GM10266 (cell line): ENCODE measurements at regions not wholly inside any gene's neighbourhood (a gene's known extent, or its start where the extent isn't known, plus 50 kb on each side); places are given as distances from the start of the nearest gene placed in this dataset.
"Not testable (repeated sequence)": the region's sequence is repeated elsewhere in the genome, so short reads cannot be mapped to it uniquely, and the experiment has no call there.

Experiments
- DNase-seq: peaks from one replicate; pipeline ENCODE4 v3.0.0; 2012; ENCODE audit errors: extremely low spot score
- TF ChIP-seq, protein P1 (sequence below): IDR thresholded peaks from 2 replicates; pipeline ENCODE4 v1.5.1; 2012; ENCODE audit warnings: mild to moderate bottlenecking, low read depth; ENCODE audit not compliant: control insufficient read depth, insufficient read depth; ENCODE audit errors: missing control alignments

DNA sequence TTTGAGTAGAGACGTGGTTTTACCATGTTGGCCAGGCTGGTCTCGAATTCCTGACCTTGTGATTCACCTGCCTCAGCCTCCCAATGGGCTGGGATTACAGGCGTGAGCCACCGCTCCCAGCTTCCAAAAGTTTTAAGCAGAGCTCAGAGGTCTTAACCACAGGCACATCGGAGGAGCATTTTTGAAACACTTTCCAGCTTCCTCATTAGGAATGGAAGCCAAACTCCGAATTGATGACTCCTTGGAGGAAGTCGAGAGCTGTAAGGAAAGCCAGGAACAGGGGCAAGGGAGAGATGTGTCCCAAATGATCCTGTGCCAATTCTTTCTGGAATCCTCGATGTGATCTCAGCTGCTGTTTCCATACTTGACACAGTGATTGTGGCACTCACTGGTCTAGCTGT, 56.2 kb upstream of the CCZ1B start:
- DNase-seq = not testable (repeated sequence)

DNA sequence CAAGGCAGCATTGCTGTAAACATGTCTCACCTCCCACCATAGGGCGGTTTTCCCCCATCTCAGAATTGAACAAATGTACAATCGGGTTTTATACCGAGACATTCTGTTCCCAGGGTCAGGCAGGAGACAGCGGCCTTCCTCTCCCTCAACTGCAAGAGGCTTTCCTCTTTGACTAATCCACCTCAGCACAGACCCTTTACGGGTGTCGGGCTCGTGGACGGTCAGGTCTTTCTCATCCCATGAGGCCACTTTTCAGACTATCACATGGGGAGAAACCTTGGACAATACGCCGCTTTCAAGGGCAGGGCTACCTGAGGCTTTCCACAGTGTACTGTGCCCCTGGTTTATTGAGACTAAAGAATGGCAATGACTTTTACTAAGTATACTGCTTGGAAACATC, 57.7 kb upstream of the CCZ1B start:
- DNase-seq = not testable (repeated sequence)

DNA sequence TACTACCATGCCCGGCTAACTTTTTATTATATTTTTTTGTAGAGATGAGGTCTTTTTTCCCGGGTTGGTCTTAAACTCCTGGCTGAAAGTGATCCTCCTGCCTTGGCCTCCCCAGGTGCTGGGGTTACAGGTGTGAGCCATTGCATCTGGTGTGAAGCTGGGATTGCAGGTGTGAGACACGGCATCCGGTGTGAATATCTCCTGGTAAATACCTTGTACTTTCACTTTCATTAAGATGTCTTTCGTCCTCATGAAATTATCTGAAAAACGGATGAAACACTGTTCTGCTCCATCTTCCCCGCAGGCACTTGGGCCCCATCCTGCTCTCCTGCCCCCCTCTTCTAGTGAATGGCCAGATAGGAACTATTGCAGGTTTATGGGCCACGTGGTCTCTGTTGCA, 60.1 kb upstream of the CCZ1B start:
- TF ChIP-seq, protein P1, sequence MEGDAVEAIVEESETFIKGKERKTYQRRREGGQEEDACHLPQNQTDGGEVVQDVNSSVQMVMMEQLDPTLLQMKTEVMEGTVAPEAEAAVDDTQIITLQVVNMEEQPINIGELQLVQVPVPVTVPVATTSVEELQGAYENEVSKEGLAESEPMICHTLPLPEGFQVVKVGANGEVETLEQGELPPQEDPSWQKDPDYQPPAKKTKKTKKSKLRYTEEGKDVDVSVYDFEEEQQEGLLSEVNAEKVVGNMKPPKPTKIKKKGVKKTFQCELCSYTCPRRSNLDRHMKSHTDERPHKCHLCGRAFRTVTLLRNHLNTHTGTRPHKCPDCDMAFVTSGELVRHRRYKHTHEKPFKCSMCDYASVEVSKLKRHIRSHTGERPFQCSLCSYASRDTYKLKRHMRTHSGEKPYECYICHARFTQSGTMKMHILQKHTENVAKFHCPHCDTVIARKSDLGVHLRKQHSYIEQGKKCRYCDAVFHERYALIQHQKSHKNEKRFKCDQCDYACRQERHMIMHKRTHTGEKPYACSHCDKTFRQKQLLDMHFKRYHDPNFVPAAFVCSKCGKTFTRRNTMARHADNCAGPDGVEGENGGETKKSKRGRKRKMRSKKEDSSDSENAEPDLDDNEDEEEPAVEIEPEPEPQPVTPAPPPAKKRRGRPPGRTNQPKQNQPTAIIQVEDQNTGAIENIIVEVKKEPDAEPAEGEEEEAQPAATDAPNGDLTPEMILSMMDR = no peak

DNA sequence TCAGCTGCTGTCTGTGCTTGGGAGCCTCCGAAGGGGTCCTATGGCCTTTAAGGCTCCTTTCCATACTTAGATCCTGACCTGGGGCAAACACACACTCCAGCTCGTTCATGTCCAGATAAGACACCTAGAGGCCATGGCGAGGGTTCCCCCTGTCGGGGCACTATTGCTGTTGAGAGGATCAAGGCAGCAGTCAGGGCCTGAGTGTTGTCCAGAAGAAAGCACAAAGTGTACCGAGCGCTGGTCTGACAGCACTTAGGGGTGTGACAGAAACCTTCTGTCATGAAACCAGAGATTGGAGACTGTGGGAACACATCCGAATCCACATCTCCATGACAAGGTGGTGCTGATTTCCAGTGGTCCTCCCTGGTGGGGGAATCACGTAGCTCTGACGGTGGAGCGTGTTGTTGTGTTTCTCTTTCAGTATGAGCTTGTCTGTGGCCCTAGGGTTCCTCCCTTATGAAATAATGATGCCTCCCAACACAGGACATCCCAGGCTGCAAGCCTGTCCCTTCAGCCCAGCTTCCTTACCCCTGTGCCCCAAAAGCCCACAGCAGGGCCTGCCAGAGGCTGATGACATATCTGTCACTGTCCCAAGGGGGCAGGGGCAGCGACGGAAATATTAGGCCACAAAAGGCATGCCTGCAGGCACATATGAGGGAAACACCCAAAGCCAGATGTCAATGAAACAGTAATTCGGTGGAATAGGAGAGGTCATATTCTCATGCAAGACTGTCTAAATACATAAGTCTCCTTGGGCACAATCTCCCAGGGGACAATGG, 62.4 kb upstream of the CCZ1B start:
- not testable (repeated sequence) for DNase-seq

More for the DNA sequence above, 60.1 kb upstream of the CCZ1B start:
- DNase-seq = no peak

DNA sequence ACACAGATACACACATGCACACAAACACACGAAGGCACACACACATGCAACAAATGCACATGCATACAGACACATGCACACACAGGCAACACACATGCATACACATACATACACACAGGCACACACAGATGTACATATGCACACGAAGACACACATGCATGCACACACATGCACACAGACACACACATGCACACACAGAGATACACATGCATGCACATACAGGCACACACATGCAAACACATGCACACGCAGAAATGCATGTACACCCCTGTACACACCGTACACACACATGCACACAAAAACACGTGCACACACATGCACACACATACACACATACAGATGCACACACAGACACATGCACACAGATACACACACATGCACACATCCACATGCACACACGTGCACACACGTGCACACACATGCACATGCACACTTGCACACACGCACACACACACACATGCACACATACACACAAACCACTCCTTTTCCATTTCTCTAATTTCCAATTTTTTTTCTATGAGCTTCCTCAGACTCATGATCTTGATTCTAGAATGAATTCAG, 63.3 kb upstream of the CCZ1B start:
- TF ChIP-seq, protein P1 = no peak

DNA sequence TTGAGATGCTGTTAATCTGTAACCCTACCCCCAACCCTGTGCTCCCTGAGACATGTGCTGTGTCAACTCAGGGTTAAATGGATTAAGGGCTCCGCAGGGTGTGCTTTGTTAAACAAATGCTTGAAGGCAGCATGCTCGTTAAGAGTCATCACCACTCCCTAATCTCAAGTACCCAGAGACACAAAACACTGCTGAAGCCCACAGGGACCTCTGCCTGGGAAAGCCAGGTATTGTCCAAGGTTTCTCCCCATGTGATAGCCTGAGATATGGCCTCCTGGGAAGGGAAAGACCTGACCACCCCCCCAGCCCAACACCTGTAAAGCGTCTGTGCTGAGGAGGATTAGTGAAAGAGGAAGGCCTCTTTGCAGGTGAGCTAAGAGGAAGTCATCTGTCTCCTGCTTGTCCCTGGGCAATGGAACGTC, 76.0 kb upstream of the CCZ1B start:
- not testable (repeated sequence) for DNase-seq

More for the DNA sequence above, 63.3 kb upstream of the CCZ1B start:
- no peak for DNase-seq

DNA sequence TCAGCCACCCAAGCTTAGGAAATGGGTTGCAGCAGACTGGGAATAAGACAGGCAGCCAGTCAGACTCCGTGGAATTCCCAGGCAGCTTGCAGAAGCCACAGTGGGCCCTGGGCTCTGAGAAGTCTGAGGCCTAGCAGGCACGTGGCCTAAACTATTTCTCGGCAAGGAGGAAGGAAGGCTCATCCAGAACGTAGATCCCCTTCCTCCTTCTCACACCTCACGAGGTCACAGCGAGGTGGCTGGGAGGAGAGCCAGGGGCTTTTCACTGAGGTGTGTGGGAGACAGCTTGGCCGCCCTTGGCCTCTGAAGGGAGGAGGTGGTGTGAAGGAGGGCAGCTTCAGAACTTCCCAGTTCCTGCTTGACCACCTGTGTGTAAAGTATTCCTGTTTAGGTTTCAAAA, 77.2 kb upstream of the CCZ1B start:
- DNase-seq = not testable (repeated sequence)

DNA sequence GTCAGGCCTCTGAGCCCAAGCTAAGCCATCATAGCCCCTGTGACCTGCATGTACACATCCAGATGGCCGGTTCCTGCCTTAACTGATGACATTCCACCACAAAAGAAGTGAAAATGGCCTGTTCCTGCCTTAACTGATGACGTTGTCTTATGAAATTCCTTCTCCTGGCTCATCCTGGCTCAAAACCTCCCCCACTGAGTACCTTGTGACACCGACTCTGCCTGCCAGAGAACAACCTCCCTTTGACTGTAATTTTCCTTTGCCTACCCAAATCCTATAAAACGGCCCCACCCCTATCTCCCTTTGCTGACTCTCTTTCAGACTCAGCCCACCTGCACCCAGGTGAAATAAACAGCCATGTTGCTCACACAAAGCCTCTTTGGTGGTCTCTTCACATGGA, 77.7 kb upstream of the CCZ1B start:
- DNase-seq = not testable (repeated sequence)

DNA sequence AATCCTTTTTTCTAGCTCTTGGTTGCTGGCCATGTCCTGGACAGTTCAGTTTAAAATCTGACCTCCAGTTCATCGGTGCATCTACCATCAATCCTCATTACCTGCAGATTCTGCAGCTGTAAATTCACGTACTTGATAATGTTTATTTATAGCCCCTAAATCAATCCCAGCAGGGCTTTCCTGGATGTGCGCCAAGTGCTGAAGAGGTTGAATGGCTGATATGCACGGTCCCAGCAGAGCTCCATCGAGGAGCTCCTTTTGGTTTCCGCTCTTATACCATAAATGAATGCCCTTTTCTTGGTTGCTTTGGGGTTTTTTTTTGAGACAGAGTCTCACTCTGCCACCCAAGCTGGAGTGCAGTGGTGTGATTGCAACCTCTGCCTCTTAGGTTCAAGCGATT, 91.2 kb upstream of the CCZ1B start:
- no peak for DNase-seq
- TF ChIP-seq, protein P1 = no peak

DNA sequence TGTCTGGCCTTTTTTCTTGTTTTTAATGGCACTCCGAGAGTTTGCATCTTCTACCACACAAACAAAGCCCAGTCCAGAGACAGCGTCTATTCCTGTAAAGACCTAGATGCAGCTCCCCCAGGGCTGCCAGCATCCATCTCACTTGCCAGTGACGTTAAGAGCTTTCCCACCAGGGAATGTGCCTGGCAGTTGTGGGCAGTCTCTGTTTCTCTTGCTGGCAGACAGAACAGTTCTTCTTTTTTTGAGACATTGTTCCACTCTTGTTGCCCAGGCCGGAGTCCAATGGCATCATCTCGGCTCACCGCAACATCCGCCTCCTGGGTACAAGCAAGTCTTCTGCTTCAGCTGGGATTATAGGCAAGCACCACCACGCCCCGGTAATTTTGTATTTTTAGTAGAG, 93.1 kb upstream of the CCZ1B start:
- not testable (repeated sequence) for DNase-seq

DNA sequence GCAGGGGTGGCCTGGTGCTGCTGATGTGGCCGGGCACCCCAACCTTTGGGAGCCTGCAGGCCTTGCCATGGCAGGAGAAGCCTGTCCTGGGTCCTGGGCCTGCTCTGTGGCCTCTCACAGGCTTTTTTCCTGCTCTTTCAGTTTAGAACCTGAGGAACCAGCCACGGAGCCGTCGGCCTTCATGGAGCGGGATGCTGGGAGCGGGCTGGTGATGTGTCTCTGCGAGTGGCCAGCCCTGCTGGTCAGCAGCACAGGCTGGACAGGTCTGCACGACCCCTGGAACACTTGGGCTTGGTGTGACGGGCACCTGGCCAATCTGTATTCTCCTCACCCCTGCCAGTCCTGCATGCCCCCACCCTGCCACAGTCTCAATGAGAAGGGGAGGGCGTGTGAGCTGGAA, 98.4 kb upstream of the CCZ1B start:
- not testable (repeated sequence) for DNase-seq

DNA sequence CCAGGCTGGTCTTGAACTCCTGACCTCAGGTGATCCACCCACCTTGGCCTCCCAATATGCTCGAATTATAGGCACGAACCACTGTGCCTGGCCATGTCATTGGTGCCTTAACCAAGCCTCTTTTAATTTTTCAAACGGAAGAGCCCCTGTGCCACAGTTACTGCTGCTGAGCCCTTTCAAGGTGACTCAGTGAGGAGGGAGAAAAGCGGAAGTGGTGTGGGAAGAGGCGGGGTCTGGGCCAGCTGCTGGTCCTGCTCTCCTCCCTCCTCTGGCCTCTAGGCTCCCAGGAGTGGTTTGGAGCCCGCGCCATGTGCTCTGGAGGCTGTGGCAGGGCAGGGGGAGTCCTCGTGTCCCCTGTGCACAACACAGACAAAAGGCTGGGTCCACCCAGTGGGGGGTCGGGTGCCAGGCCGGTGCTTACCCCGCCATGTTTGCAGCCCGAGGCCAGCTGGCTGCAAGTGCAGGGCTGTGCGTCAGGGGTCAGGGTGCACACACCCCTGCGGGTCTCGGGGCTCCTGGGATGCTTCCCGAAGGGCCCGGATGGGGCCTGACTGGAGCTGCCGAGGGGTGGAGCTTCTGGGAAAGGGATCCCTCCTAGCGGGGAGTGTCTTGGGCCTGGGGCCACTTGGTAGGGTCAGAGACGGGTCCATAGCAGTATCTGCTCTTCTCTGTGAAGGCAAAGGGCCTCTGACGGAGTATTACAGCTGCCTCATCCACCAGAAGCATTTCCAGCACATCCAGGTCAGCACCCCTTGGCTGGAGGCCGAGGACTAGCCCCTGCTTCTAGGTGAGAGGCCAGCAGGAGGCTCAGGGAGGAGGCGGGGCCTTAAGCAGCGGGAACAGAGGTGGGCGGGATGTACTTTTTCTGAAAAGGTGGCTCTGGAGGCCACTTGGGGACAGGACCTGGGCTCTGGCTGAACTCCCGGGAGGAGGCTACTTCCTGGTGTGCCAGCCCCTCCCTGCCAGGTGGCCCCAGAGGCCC, 100.4 kb upstream of the CCZ1B start:
- not testable (repeated sequence) for DNase-seq

DNA sequence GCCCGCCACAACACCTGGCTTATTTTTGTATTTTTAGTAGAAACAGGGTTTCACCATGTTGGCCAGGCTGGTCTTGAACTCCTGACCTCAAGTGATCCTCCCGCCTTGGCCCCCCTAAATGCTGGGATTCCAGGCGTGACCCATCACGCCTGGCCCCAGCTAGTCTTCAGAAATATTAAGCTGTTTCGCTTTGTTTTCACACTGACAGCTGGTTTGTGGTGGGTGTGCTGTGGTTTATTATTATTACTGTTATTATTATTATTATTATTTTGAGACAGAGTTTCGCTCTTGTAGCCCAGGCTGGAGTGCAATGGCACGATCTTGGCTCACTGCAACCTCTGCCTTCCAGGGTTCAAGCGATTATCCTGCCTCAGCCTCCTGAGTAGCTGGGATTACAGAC, 101.6 kb upstream of the CCZ1B start:
- DNase-seq = not testable (repeated sequence)

DNA sequence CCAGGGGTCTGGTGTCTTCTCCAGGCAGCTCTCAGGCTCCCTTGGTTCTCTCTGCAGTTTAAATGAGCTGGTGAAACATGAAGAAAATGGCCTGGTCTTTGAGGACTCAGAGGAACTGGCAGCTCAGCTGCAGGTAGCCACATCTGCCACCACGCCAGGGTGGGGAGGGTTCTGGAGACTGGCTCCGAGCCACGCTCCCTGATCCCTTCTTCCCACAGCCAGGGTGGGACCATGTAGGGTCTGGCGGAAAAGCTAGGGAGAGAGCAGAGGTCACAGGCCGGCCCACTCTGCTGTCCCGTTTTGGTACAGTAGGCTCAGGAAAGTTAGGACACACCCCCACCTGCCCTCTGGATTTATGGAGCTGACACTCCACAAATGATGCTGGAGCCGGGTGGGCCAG, 103.5 kb upstream of the CCZ1B start:
- DNase-seq = not testable (repeated sequence)

DNA sequence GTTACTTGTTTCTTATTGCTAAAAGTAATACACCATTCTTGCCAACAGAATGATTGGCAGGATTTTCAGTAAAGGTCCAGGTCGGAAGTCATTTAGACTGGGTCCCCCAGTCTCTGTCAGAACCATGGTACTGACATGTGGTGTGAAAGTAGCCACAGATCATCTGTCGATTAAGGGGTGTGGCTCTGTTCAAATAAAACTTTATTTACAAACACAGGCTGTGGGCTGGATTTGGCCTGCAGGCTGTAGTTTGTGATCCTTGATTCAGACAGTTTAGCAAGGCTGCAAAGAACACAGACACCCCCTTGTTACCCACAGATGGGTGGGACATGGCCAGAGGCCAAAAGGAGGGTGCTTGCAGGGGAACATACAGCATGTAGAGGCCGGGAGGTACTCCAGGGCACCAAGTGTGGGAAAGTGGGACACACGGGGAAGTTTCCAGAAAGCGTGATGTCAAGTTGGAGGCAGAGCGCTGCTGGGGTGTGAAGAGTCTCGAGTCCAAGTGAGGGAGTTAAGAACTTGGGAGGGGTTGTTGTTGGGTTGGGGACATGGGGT, 104.1 kb upstream of the CCZ1B start:
- not testable (repeated sequence) for DNase-seq
